ENCODE measurements at regions not wholly inside any gene's neighbourhood (a gene's known extent, or its start where the extent isn't known, plus 50 kb on each side); places are given as distances from the start of the nearest gene placed in this dataset.
A peak's percentile ranks its signal among the peaks of the same experiment; 100 is the strongest.

GRCh38 chr11:82315093-82315492, 418.6 kb downstream of the FAM181B start:
- Histone ChIP-seq H3K27me3 (ENCODE audit: control insufficient read depth in 4 of 4, insufficient read depth in 4 of 4, low read length in 3 of 4) (peaks cover 0 to 4% (median 0%) of the 10 kb centered on the region in 4 donors), H3K4me3 (ENCODE audit: low read depth in 1 of 3, low read length in 3 of 3) (no peak overlapping the region), H3K4me1 (ENCODE audit: control insufficient read depth in 4 of 4, insufficient read depth in 4 of 4, low read length in 3 of 4) (no peaks in the 10 kb centered on the region), H3K9ac (ENCODE audit: low read depth in 1 of 2, low read length in 2 of 2) (no peak overlapping the region), H3K36me3 (ENCODE audit: control insufficient read depth in 4 of 4, insufficient read depth in 3 of 4, low read depth in 1 of 4, low read length in 3 of 4) (no peaks in the 10 kb centered on the region), H3K9me3 (ENCODE audit: control insufficient read depth in 4 of 4, low read length in 3 of 4) (no peaks in the 10 kb centered on the region), H3K27ac (ENCODE audit: low read depth in 1 of 2, low read length in 2 of 2) (no peak overlapping the region)
- TF ChIP-seq GABPA (IDR thresholded peaks at IDR 0.05 in 1 of 2, conservative IDR thresholded peaks at IDR 0.05 in 1 of 2) = no peak
- peak; percentile 44 to 64 for TF ChIP-seq RAD21 (IDR thresholded peaks at IDR 0.05)
- peak; percentile 23 for TF ChIP-seq CTCF (IDR thresholded peaks at IDR 0.05; ENCODE audit: low read depth, low read length, missing input control)
- WGBS = 21% methylated on average over 4 of the region's 4 CpGs
- no peak for DNase-seq (ENCODE audit: low spot score)

- no peaks in the 10 kb centered on the region for H3K4me1 ChIP-seq (ENCODE audit: control insufficient read depth in 4 of 4, insufficient read depth in 4 of 4, low read length in 3 of 4)
- DNase-seq (ENCODE audit: low spot score) = no peak
- H3K9me3 ChIP-seq (ENCODE audit: control insufficient read depth in 4 of 4, low read length in 3 of 4) = no peaks in the 10 kb centered on the region
- no peaks in the 10 kb centered on the region for H3K27me3 ChIP-seq (ENCODE audit: control insufficient read depth in 4 of 4, insufficient read depth in 4 of 4, low read length in 3 of 4)
- WGBS = 30% methylated on average over 2 of the region's 2 CpGs
- no peak overlapping the region for H3K4me3 ChIP-seq (ENCODE audit: low read depth in 1 of 3, low read length in 3 of 3)
- TF ChIP-seq EGR1 (IDR thresholded peaks at IDR 0.05; ENCODE audit: low read depth in 2 of 2) (no peak), MAX (IDR thresholded peaks at IDR 0.05) (no peak), HNF4A (conservative IDR thresholded peaks at IDR 0.05) (no peak), GABPA (IDR thresholded peaks at IDR 0.05 in 1 of 2, conservative IDR thresholded peaks at IDR 0.05 in 1 of 2) (no peak), FOXA1 (IDR thresholded peaks at IDR 0.05) (no peak), RAD21 (IDR thresholded peaks at IDR 0.05) (no peak)
- H3K36me3 ChIP-seq (ENCODE audit: control insufficient read depth in 4 of 4, insufficient read depth in 3 of 4, low read depth in 1 of 4, low read length in 3 of 4) = no peaks in the 10 kb centered on the region
- H3K27ac ChIP-seq (ENCODE audit: low read depth in 1 of 2, low read length in 2 of 2) = no peak overlapping the region
- no peak overlapping the region for H3K9ac ChIP-seq (ENCODE audit: low read depth in 1 of 2, low read length in 2 of 2)
Measured at GRCh38 chr11:82308979-82309378, 424.7 kb downstream of the FAM181B start.

- Histone ChIP-seq H3K27me3 (ENCODE audit: control insufficient read depth in 4 of 4, insufficient read depth in 4 of 4, low read length in 3 of 4) (no peaks in the 10 kb centered on the region), H3K9me3 (ENCODE audit: control insufficient read depth in 4 of 4, low read length in 3 of 4) (no peaks in the 10 kb centered on the region), H3K27ac (ENCODE audit: low read depth in 1 of 2, low read length in 2 of 2) (no peak overlapping the region), H3K36me3 (ENCODE audit: control insufficient read depth in 4 of 4, insufficient read depth in 3 of 4, low read depth in 1 of 4, low read length in 3 of 4) (no peaks in the 10 kb centered on the region), H3K9ac (ENCODE audit: low read depth in 1 of 2, low read length in 2 of 2) (no peak overlapping the region), H3K4me1 (ENCODE audit: control insufficient read depth in 4 of 4, insufficient read depth in 4 of 4, low read length in 3 of 4) (no peaks in the 10 kb centered on the region), H3K4me3 (ENCODE audit: low read depth in 1 of 3, low read length in 3 of 3) (no peak overlapping the region)
- no peak for TF ChIP-seq RXRA (IDR thresholded peaks at IDR 0.05)
- no peak for TF ChIP-seq HNF4G (IDR thresholded peaks at IDR 0.05)
- TF ChIP-seq REST (IDR thresholded peaks at IDR 0.05) = no peak
- TF ChIP-seq HNF4A (conservative IDR thresholded peaks at IDR 0.05) = no peak
- no peak for TF ChIP-seq FOXA2 (IDR thresholded peaks at IDR 0.05)
- TF ChIP-seq MAX (IDR thresholded peaks at IDR 0.05) = no peak
- TF ChIP-seq ATF3 (IDR thresholded peaks at IDR 0.05) = no peak
- no peak for TF ChIP-seq NR2F2 (IDR thresholded peaks at IDR 0.05)
- TF ChIP-seq TAF1 (conservative IDR thresholded peaks at IDR 0.05) = no peak
- no peak for TF ChIP-seq EGR1 (IDR thresholded peaks at IDR 0.05; ENCODE audit: low read depth in 2 of 2)
- no peak for TF ChIP-seq GABPA (IDR thresholded peaks at IDR 0.05 in 1 of 2, conservative IDR thresholded peaks at IDR 0.05 in 1 of 2)
- TF ChIP-seq CTCF (IDR thresholded peaks at IDR 0.05; ENCODE audit: low read depth, low read length, missing input control) = no peak
- TF ChIP-seq YY1 (IDR thresholded peaks at IDR 0.05) = no peak
- no peak for TF ChIP-seq JUND (IDR thresholded peaks at IDR 0.05)
- no peak for TF ChIP-seq SP1 (IDR thresholded peaks at IDR 0.05)
- WGBS = 75% methylated on average over 1 of the region's 1 CpG
- no peak for DNase-seq (ENCODE audit: low spot score)
Measured at GRCh38 chr11:82305123-82305522, 428.5 kb downstream of the FAM181B start.

Data from liver (tissue), 8 donors.